Aorta (tissue), 5 donors: ENCODE measurements at regions not wholly inside any gene's neighbourhood (a gene's known extent, or its start where the extent isn't known, plus 50 kb on each side); places are given as distances from the start of the nearest gene placed in this dataset.
"Not testable (repeated sequence)": the region's sequence is repeated elsewhere in the genome, so short reads cannot be mapped to it uniquely, and the experiment has no call there.

ENCODE experiments used
- ATAC-seq: fragments of 200-7000 bp; cut with Tn5 transposase; one replicate; pipeline ENCODE4 v1.9.1; 2022; ENCODE audit warnings: moderate library complexity; ENCODE audit not compliant: low FRiP score
- DNase-seq, 2 donors: peaks; one replicate each; pipeline ENCODE4 v3.0.0-alpha.2; 2020
- H3K27ac ChIP-seq, 2 donors: one replicate each; pipeline ENCODE4 v1.5.1; 2013; ENCODE audit warnings: low read length in 2 of 2, mild to moderate bottlenecking in 2 of 2, moderate library complexity in 2 of 2, control low read depth in 1 of 2, inconsistent platforms in 1 of 2, low read depth in 1 of 2
- H3K27me3 ChIP-seq, 2 donors: one replicate each; pipeline ENCODE4 v1.6.1; 2013; ENCODE audit warnings: control low read depth in 1 of 2, low read length in 1 of 2, mild to moderate bottlenecking in 1 of 2, moderate library complexity in 1 of 2; ENCODE audit not compliant: insufficient read depth in 2 of 2, control insufficient read depth in 1 of 2
- H3K36me3 ChIP-seq, 2 donors: one replicate each; pipeline ENCODE4 v1.6.1; 2013; ENCODE audit warnings: control low read depth in 1 of 2, low read length in 1 of 2, mild to moderate bottlenecking in 1 of 2; ENCODE audit not compliant: insufficient read depth in 2 of 2, control insufficient read depth in 1 of 2
- H3K4me1 ChIP-seq, 2 donors: one replicate each; pipeline ENCODE4 v1.6.1; 2013; ENCODE audit warnings: low read length in 2 of 2, control low read depth in 1 of 2, mild to moderate bottlenecking in 1 of 2, moderate library complexity in 1 of 2; ENCODE audit not compliant: insufficient read depth in 2 of 2, control insufficient read depth in 1 of 2
- H3K4me3 ChIP-seq, 2 donors: one replicate each; pipeline ENCODE4 v1.5.1; 2013; ENCODE audit warnings: low read length in 2 of 2, control low read depth in 1 of 2, mild to moderate bottlenecking in 1 of 2
- H3K9me3 ChIP-seq: one replicate; pipeline ENCODE4 v1.6.1; 2013; ENCODE audit warnings: mild to moderate bottlenecking, low read length; ENCODE audit not compliant: control insufficient read depth
- WGBS, 2 donors: extraction: QIAGEN DNeasy Blood & Tissue Kit; methylation state at CpG; one replicate each; pipeline ENCODE4 v1.1.7; 2013; 5-methylcytosine and 5-hydroxymethylcytosine counted together
- intact Hi-C, 2 donors: fragments of 100-400 bp; cut with DNase I; formaldehyde crosslinking; loops; one replicate each; pipeline versions ENCODE4 v1.14.2 to v1.15.0; 2022
- donor health status: healthy with polysubstance abuse.
- donor health status: Bipolar disorder and iron deficiency.
- donor health status: DM: no; HTN: no; CAD: no.
- donor health status: DM: no; HTN: no; CAD: no.
- donor health status: DM: yes; HTN: yes; CAD: no.

DNA sequence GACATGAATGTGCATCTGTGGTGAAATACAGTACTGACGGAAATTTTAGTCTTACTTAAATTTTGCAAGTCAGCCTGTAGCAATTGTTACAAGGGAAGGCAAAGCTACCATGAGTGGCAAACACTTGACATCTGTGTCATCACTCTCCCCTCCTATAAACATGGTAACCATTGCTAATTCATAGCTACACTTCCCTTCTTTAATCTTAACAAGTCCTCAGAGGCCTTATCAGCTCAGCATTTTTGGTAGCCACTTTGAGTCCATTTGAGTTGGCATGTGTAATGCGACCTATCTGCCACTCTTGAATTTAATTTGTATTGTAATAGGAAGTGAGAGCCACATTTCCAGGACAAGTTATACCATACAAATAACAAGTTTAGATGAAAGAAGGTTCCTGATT lies 218.1 kb downstream of the RMST start:
- no peaks in the 10 kb centered on the region for H3K9me3 ChIP-seq

DNA sequence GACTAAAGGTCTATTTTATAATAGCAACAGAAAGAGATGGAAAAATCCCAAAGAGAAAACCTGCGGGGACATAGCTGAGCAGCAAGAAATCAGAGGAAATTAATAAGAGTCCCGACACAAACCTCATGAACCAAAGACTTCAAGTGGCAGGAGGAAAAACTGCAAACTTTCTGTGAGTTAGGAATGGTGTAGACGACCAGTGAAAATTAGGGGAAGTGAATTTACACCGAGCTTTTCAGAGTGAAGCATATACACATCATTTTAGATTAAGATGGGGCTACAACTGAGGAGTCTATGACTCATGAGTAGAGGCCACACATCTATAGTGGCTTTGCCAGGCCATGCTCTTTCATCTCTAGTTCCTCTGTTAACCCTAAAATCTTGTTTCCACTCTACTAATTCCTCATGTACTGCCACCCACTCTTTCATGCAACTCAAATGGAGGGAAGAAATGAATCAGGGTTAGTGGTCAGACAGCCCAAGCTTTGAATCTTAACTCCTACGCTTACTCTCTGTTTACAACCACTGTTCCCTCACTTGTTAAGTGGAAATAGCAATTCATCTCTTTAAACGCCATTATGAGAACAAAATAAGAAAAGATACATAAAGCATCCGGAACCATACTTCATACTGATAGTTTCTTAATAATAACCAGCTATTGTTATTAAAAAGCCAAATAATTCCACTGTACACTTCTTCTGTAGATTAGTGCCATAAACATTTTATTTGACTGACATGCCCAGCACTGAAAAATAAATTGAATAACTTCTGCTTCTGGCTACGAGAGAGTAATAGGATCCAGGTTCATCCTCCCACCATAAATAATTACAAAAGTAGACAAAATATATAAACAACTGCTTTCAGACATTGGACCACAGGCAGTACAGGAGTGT lies 219.3 kb downstream of the RMST start:
- ATAC-seq, result no peak
- intact Hi-C loops, result no loop called here

More for the DNA sequence above, 218.1 kb downstream of the RMST start:
- Histone ChIP-seq H3K4me3 (no peak overlapping the region), H3K36me3 (no peaks in the 10 kb centered on the region), H3K27ac (no peak overlapping the region), H3K4me1 (no peaks in the 10 kb centered on the region), H3K27me3 (no peaks in the 10 kb centered on the region)
- intact Hi-C loops, result no loop called here
- WGBS, 2 donors, result 32 to 70% methylated on average over 2 of the region's 2 CpGs
- ATAC-seq, result no peak
- DNase-seq, result no peak

DNA sequence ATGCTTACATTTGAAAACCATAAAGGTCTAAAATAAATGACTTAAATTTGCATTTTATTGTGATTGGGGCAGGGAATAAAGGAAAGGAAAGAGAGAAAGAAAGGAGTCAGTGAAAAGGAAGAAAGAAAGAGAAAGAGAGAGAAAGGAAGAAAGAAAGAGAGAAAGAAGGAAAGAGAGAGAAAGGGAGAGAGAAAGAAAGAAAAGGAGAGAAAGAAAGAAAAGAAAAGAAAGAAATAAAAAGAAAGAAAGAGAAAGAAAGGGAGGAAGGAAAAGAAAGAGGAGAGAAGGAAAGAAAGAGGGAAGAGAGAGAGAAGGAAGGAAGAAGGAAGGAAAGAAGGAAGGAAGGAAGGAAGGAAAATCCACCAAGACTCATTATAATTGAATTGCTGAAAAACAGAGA lies 222.8 kb downstream of the RMST start:
- Histone ChIP-seq H3K36me3 (no peaks in the 10 kb centered on the region), H3K27ac (no peak overlapping the region), H3K27me3 (no peaks in the 10 kb centered on the region), H3K4me3 (no peak overlapping the region), H3K4me1 (no peaks in the 10 kb centered on the region), H3K9me3 (peaks cover 2% of the 10 kb centered on the region)
- intact Hi-C loops, result no loop called here
- ATAC-seq (no peak), DNase-seq (no peak)

More for the DNA sequence above, 219.3 kb downstream of the RMST start:
- H3K27ac ChIP-seq, result no peak overlapping the region
- no peaks in the 10 kb centered on the region for H3K36me3 ChIP-seq
- no peaks in the 10 kb centered on the region for H3K9me3 ChIP-seq
- H3K27me3 ChIP-seq, result no peaks in the 10 kb centered on the region
- WGBS, 2 donors, result 69 to 71% methylated on average over 8 of the region's 8 CpGs
- no peak overlapping the region for H3K4me3 ChIP-seq
- no peaks in the 10 kb centered on the region for H3K4me1 ChIP-seq
- no peak for DNase-seq

DNA sequence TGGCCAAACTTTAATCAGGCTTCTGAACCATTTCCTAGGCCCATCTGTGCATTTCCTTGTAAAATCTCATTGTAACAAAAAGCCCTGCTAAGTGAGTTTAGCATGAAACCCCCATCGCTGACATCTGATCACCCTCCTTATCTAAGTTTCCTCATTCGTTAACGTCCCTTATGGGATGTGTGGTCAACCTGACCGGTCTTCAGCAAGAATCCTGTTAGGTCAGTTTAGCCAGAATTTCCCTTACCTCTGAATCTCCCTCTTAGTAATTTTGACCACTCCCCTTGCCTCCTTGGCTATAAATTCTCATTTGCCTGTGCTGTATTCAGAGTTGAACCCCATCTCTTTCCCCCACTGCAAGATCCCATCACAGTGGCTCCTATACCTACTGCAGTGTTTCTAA lies 239.3 kb downstream of the RMST start:
- no peak for DNase-seq
- Histone ChIP-seq H3K27me3 (no peaks in the 10 kb centered on the region), H3K36me3 (no peaks in the 10 kb centered on the region), H3K4me3 (no peak overlapping the region), H3K4me1 (no peaks in the 10 kb centered on the region), H3K27ac (no peak overlapping the region), H3K9me3 (no peaks in the 10 kb centered on the region)
- 72 to 77% methylated on average over 4 of the region's 4 CpGs for WGBS, 2 donors
- intact Hi-C loops, result no loop called here
- no peak for ATAC-seq

DNA sequence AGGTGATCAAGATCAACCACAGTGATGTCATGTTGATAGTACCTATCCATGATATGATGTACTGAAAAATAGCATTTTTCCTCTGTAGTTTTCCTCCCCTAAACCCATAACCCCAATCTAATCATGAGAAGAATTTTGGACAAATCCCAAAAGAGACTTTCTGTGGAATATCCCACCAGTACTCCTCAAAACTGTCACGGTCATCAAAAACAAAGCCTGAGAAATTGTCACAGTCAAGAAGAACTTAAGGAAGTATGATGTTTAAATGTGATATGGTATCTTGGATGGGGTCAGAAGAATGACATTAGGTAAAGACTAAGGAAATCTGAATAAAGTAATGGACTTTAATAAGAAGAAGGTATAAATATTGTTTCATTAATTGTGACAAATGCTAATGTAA lies 248.8 kb downstream of the RMST start:
- H3K27ac ChIP-seq, result no peak overlapping the region

DNA sequence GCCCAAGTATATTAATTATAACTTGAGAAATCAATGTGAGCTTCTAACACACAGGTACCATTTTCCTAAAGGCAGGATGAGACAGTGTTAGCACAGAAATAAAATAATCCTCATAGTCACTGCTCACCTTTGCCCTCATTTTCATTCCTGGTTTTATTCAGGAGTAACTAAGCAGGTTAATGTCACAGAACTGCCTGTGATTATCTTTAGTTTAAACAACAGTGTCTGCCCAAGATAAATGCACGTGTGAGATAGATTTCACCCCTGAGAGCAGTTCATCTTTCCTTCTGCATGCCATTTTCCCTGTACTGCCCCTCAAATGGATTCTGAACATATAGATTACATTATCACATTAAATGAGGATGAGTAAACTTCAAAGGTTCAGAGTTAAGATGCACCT lies 250.7 kb downstream of the RMST start:
- H3K27me3 ChIP-seq, result no peaks in the 10 kb centered on the region
- ATAC-seq (no peak), DNase-seq (no peak)
- no peaks in the 10 kb centered on the region for H3K4me1 ChIP-seq
- WGBS, 2 donors, result 46 to 52% methylated on average over 1 of the region's 1 CpG
- H3K9me3 ChIP-seq, result no peaks in the 10 kb centered on the region
- no peak overlapping the region for H3K4me3 ChIP-seq
- intact Hi-C loops, result loop anchor here in 1 of 2 donors (10.0 kb wide), 1 partner anchor 292 kb away; no protein-coding TSS in a partner anchor
- H3K27ac ChIP-seq, result no peak overlapping the region
- no peaks in the 10 kb centered on the region for H3K36me3 ChIP-seq

More for the DNA sequence above, 248.8 kb downstream of the RMST start:
- WGBS, 2 donors, result 62 to 68% methylated on average over 1 of the region's 1 CpG
- DNase-seq (no peak), ATAC-seq (no peak)
- intact Hi-C loops, result loop anchor here in 1 of 2 donors (10.0 kb wide), 1 partner anchor 293 kb away; no protein-coding TSS in a partner anchor
- Histone ChIP-seq H3K4me1 (no peaks in the 10 kb centered on the region), H3K27me3 (no peaks in the 10 kb centered on the region), H3K36me3 (no peaks in the 10 kb centered on the region), H3K9me3 (no peaks in the 10 kb centered on the region), H3K4me3 (no peak overlapping the region)

DNA sequence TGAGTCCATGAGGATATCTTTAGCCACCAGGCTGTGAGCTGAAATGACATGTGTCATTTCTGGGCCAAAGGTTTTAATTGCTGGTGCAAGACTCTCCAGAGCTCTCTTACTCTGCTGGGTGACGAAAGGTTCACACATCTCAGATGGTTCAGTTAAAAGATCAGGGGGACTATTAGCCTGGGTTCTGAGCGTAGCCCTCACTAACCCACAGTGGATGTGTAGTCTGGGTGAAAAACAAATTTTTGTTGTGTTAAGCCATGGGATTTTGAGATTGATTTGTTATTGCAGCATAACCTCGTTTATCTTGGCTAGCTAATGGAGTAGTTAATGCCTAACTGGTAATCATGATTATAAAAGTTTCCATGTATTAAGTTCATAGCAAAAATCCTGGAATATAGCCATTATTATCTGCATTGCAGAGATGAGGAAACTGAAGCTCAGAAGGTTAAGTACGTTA lies 251.5 kb downstream of the RMST start:
- Histone ChIP-seq H3K27me3 (no peaks in the 10 kb centered on the region), H3K9me3 (no peaks in the 10 kb centered on the region), H3K4me3 (no peak overlapping the region), H3K36me3 (no peaks in the 10 kb centered on the region), H3K4me1 (no peaks in the 10 kb centered on the region), H3K27ac (no peak overlapping the region)
- WGBS, 2 donors, result 48 to 52% methylated on average over 4 of the region's 4 CpGs
- intact Hi-C loops, result loop anchor here in 1 of 2 donors (10.0 kb wide), 1 partner anchor 291 kb away; no protein-coding TSS in a partner anchor
- DNase-seq (no peak), ATAC-seq (no peak)

DNA sequence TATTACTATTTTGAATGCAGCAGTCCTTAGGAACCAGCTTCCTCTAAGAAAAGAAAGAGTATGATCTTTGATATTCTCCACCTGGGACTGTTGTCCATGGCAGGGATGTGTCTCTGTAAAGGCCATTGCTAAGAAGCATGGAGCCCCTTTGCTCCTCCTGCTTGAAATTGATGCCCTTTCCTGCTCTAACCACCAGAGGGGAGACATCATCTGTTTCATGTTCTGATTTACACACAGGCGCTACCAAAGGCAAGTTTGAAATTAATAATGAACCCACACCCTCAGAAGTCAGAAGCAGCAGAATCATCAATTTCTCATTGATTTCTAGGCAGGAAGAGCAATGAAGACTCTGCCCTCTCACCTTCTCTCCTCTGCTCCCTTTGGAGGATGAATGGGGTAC lies 253.8 kb downstream of the RMST start:
- WGBS, 2 donors, result 55 to 65% methylated on average over 1 of the region's 1 CpG
- Histone ChIP-seq H3K4me3 (no peak overlapping the region), H3K27me3 (no peaks in the 10 kb centered on the region), H3K9me3 (no peaks in the 10 kb centered on the region), H3K36me3 (no peaks in the 10 kb centered on the region), H3K27ac (no peak overlapping the region), H3K4me1 (no peaks in the 10 kb centered on the region)
- no peak for ATAC-seq
- DNase-seq, result no peak
- intact Hi-C loops, result loop anchor here in 1 of 2 donors (10.0 kb wide), 1 partner anchor 288 kb away; no protein-coding TSS in a partner anchor

DNA sequence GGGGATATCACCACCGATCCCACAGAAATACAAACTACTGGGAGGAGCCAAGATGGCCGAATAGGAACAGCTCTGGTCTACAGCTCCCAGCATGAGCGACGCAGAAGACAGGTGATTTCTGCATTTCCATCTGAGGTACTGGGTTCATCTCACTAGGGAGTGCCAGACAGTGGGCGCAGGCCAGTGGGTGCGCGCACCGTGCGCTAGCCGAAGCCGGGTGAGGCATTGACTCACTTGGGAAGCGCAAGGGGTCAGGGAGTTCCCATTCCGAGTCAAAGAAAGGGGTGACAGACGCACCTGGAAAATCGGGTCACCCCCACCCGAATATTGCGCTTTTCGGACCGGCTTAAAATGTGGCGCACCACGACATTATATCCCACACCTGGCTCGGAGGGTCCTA lies 261.2 kb downstream of the RMST start:
- H3K9me3 ChIP-seq, H3K4me3 ChIP-seq, ATAC-seq, intact Hi-C loops, H3K36me3 ChIP-seq, H3K27ac ChIP-seq, H3K4me1 ChIP-seq, H3K27me3 ChIP-seq, DNase-seq: not testable (repeated sequence)
- WGBS, 2 donors, result 86 to 94% methylated on average over 15 to 22 of the region's 22 CpGs
